Panc1 (cell line): ENCODE measurements at regions not wholly inside any gene's neighbourhood (a gene's known extent, or its start where the extent isn't known, plus 50 kb on each side); places are given as distances from the start of the nearest gene placed in this dataset.

Source experiments
- ATAC-seq: fragments of 200-7000 bp; cut with Tn5 transposase; 2 replicates; pipeline ENCODE4 v1.9.1; 2020; ENCODE audit warnings: mild to moderate bottlenecking, moderate library complexity
- BruUV-seq: library from RNA; stranded (reverse); fragments of 400-500 nt; replicated peaks from 2 replicates; lab custom pipeline; 2021; lab: Mats Ljungman, UMichigan
- CTCF ChIA-PET: fragments of 300-600 bp; sonication (Branson Sonifier 250); formaldehyde crosslinking; loops from one replicate; lab custom pipeline; 2022; ENCODE audit warnings: antibody characterized with exemption; lab: Charles Lee
- POLR2A ChIA-PET: fragments of 300-600 bp; sonication (Branson Sonifier 250); formaldehyde crosslinking; loops from one replicate; lab custom pipeline; 2022; ENCODE audit warnings: antibody characterized with exemption; lab: Charles Lee
- DNase-seq: peaks from one replicate; pipeline ENCODE4 v3.0.0-alpha.2; 2010; ENCODE audit warnings: low read depth, low spot score
- H3K27ac ChIP-seq: 2 replicates; pipeline ENCODE4 v1.5.1; 2011; ENCODE audit warnings: mild to moderate bottlenecking, low read length, inconsistent platforms
- H3K27me3 ChIP-seq: fragments of 200-500 bp; sonication (Bioruptor generic); 2 replicates; pipeline ENCODE4 v1.6.0; 2014; ENCODE audit warnings: low read length, inconsistent platforms; ENCODE audit not compliant: control insufficient read depth, insufficient read depth
- H3K36me3 ChIP-seq: fragments of 200-500 bp; sonication (Bioruptor generic); 2 replicates; pipeline ENCODE4 v1.5.1; 2014; ENCODE audit warnings: inconsistent platforms, mild to moderate bottlenecking, low read length, moderate library complexity; ENCODE audit not compliant: control insufficient read depth, insufficient read depth
- H3K4me1 ChIP-seq: 2 replicates; pipeline ENCODE4 v1.5.1; 2011; ENCODE audit warnings: inconsistent platforms, mild to moderate bottlenecking, low read length, moderate library complexity; ENCODE audit not compliant: control insufficient read depth, insufficient read depth
- H3K4me3 ChIP-seq, 2 experiments: 2 replicates each; pipeline ENCODE4 v1.5.1; 2011 to 2012; ENCODE audit warnings: low read depth in 2 of 2, low read length in 2 of 2, mild to moderate bottlenecking in 2 of 2, inconsistent platforms in 1 of 2, moderate library complexity in 1 of 2
- H3K9me3 ChIP-seq: fragments of 200-500 bp; sonication (Bioruptor generic); 2 replicates; pipeline ENCODE4 v1.5.1; 2014; ENCODE audit warnings: low read depth, mild to moderate bottlenecking, inconsistent platforms, low read length, moderate library complexity; ENCODE audit not compliant: control insufficient read depth, insufficient read depth
- CTCF ChIP-seq: fragments of 450-650 bp; IDR thresholded peaks from 2 replicates; pipeline ENCODE4 v1.5.1; 2017; ENCODE audit warnings: mild to moderate bottlenecking
- POLR2AphosphoS5 ChIP-seq: IDR thresholded peaks from 2 replicates; pipeline ENCODE4 v1.6.1; 2012; ENCODE audit warnings: mild to moderate bottlenecking, low read depth, low read length, moderate library complexity
- REST ChIP-seq, 2 experiments: IDR thresholded peaks; 2 replicates each; pipeline ENCODE4 v1.6.1; 2011 to 2012; ENCODE audit warnings: low read depth in 2 of 2, control low read depth in 1 of 2, low read length in 1 of 2, mild to moderate bottlenecking in 1 of 2, moderate library complexity in 1 of 2; ENCODE audit not compliant: insufficient read depth in 1 of 2
- SIN3A ChIP-seq: IDR thresholded peaks from 2 replicates; pipeline ENCODE4 v1.6.1; 2012; ENCODE audit warnings: low read depth, mild to moderate bottlenecking, low read length, moderate library complexity, borderline replicate concordance; ENCODE audit not compliant: insufficient read depth
- TCF7L2 ChIP-seq: IDR thresholded peaks from 2 replicates; pipeline ENCODE4 v1.6.1; 2011; ENCODE audit warnings: mild to moderate bottlenecking, low read depth, low read length, inconsistent platforms
- in situ Hi-C: cut with HindIII; loops from 2 replicates; pipeline ENCODE4 v1.10.0; 2016; ENCODE audit warnings: low sequenced_read_pairs, low pct_unique_long_range_greater_than_20kb
- intact Hi-C: fragments of 100-400 bp; cut with micrococcal nuclease; formaldehyde crosslinking; loops from one replicate; pipeline ENCODE4 v1.10.0; 2022; ENCODE audit not compliant: unreplicated experiment

GRCh38 chr14:71183876-71184689, 276.8 kb downstream of the PCNX1 start:
- no peaks in the 10 kb centered on the region for H3K36me3 ChIP-seq
- no peaks in the 10 kb centered on the region for H3K9me3 ChIP-seq
- ChIA-PET POLR2A (interaction anchor here (0.5 to 0.6 kb wide), 2 partner anchors 235 to 497 kb away, joined by 7 to 9 read pairs; no protein-coding TSS in a partner anchor), CTCF (interaction anchor here (0.6 kb wide), 1 partner anchor 14 kb away, joined by 4 read pairs; no protein-coding TSS in a partner anchor)
- H3K27me3 ChIP-seq = no peaks in the 10 kb centered on the region; the same call in 1 of the 2 replicates
- BruUV-seq = no TSS peak
- ATAC-seq = no peak
- no peak overlapping the region for H3K4me3 ChIP-seq
- H3K4me1 ChIP-seq = no peaks in the 10 kb centered on the region
- no peak for DNase-seq
- in situ Hi-C loops (no loop called here), intact Hi-C loops (no loop called here)
- TF ChIP-seq TCF7L2 (no peak), POLR2AphosphoS5 (no peak), REST (IDR thresholded peaks at IDR 0.05; ENCODE audit: insufficient read depth in 1 of 2, low read depth in 2 of 2, low read length in 1 of 2) (no peak), CTCF (no peak), SIN3A (no peak)
- no peak overlapping the region for H3K27ac ChIP-seq

- DNase-seq (no peak), ATAC-seq (no peak)
- BruUV-seq = no TSS peak
- Histone ChIP-seq H3K9me3 (no peaks in the 10 kb centered on the region), H3K27me3 (no peaks in the 10 kb centered on the region; the same call in 1 of the 2 replicates), H3K36me3 (no peaks in the 10 kb centered on the region), H3K4me3 (no peak overlapping the region), H3K4me1 (no peaks in the 10 kb centered on the region), H3K27ac (no peak overlapping the region)
- ChIA-PET POLR2A (no interaction called here), CTCF (no interaction called here)
- intact Hi-C loops = no loop called here
- in situ Hi-C loops = no loop called here
- TF ChIP-seq REST (IDR thresholded peaks at IDR 0.05; ENCODE audit: insufficient read depth in 1 of 2, low read depth in 2 of 2, low read length in 1 of 2) = no peak
- TF ChIP-seq TCF7L2 = no peak
- no peak for TF ChIP-seq POLR2AphosphoS5
- TF ChIP-seq CTCF = no peak
- no peak for TF ChIP-seq SIN3A
Measured at GRCh38 chr14:71185637-71186036, 278.4 kb downstream of the PCNX1 start.
